Gastrocnemius medialis (tissue), 4 donors: ENCODE measurements at regions not wholly inside any gene's neighbourhood (a gene's known extent, or its start where the extent isn't known, plus 50 kb on each side); places are given as distances from the start of the nearest gene placed in this dataset.
"Not testable (repeated sequence)": the region's sequence is repeated elsewhere in the genome, so short reads cannot be mapped to it uniquely, and the experiment has no call there.

ENCODE experiments used
- POLR2A ChIP-seq, 2 donors: fragments of 450-650 bp; IDR thresholded peaks; one replicate each; pipeline ENCODE4 v1.6.1; 2017; ENCODE audit warnings: antibody characterized with exemption in 2 of 2, mild to moderate bottlenecking in 2 of 2, moderate library complexity in 2 of 2
- TF ChIP-seq, protein P1 (sequence below), 5 experiments: fragments of 450-650 bp in 3 of 5; fragments of 200-600 bp in 2 of 5; sonication (generic) in 2 of 5; IDR thresholded peaks in 4 of 5; conservative IDR thresholded peaks in 1 of 5; 1 replicate in 4 of 5; 2 replicates in 1 of 5; pipeline ENCODE4 v1.5.1; 2016 to 2019; ENCODE audit warnings: antibody characterized with exemption in 5 of 5, mild to moderate bottlenecking in 3 of 5, moderate library complexity in 3 of 5

DNA sequence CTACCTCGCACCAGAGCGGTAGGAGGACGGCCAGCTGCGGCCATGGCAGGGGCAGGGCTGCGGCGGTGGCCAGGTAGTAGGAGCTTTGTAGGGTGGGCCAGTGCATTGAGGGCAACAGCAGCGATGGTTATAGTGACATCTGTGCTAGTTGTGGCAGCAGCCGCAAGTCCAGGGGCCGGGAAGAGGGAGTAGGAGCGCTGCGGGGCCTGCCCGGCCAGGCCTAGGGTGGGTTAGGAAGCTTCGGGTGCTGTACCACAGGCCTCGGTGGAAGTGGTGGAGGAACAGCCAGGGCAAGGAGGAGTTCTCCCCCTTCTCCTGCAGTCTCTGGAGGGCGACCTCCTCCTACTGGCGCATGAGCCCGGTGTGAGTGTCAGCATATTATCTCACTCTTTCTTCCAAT is 76.2 kb upstream of the POTEB start:
- TF ChIP-seq, protein P1, sequence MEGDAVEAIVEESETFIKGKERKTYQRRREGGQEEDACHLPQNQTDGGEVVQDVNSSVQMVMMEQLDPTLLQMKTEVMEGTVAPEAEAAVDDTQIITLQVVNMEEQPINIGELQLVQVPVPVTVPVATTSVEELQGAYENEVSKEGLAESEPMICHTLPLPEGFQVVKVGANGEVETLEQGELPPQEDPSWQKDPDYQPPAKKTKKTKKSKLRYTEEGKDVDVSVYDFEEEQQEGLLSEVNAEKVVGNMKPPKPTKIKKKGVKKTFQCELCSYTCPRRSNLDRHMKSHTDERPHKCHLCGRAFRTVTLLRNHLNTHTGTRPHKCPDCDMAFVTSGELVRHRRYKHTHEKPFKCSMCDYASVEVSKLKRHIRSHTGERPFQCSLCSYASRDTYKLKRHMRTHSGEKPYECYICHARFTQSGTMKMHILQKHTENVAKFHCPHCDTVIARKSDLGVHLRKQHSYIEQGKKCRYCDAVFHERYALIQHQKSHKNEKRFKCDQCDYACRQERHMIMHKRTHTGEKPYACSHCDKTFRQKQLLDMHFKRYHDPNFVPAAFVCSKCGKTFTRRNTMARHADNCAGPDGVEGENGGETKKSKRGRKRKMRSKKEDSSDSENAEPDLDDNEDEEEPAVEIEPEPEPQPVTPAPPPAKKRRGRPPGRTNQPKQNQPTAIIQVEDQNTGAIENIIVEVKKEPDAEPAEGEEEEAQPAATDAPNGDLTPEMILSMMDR (IDR thresholded peaks at IDR 0.05 in 4 of 5, conservative IDR thresholded peaks at IDR 0.05 in 1 of 5), result not testable (repeated sequence)
- not testable (repeated sequence) for TF ChIP-seq POLR2A (IDR thresholded peaks at IDR 0.05)
